SK-N-SH treated with all-trans-retinoic acid at 6 μM for 48 hours (cell line): ENCODE measurements at regions not wholly inside any gene's neighbourhood (a gene's known extent, or its start where the extent isn't known, plus 50 kb on each side); places are given as distances from the start of the nearest gene placed in this dataset.

Source experiments
- BACH2 ChIP-seq: fragments of 250-450 bp; sonication (Bioruptor Pico); IDR thresholded peaks from 2 replicates; pipeline ENCODE4 v1.9.0; 2021; ENCODE audit warnings: mild to moderate bottlenecking, borderline replicate concordance
- PATZ1 ChIP-seq: fragments of 250-450 bp; sonication (Bioruptor Pico); IDR thresholded peaks from 2 replicates; pipeline ENCODE4 v1.8.0; 2020; ENCODE audit warnings: mild to moderate bottlenecking, moderate library complexity, borderline replicate concordance
- PPARA ChIP-seq: fragments of 250-450 bp; sonication (Bioruptor Pico); IDR thresholded peaks from 2 replicates; pipeline ENCODE4 v1.5.0; 2020; ENCODE audit warnings: mild to moderate bottlenecking, borderline replicate concordance
- RARB ChIP-seq: fragments of 250-450 bp; sonication (Bioruptor Pico); IDR thresholded peaks from 2 replicates; pipeline ENCODE4 v1.8.0; 2021; ENCODE audit warnings: mild to moderate bottlenecking, moderate library complexity
- TF ChIP-seq, protein P1 (sequence below): fragments of 250-450 bp; sonication (Bioruptor Pico); IDR thresholded peaks from 2 replicates; pipeline ENCODE4 v1.8.0; 2021; ENCODE audit warnings: low read depth, mild to moderate bottlenecking, moderate library complexity, borderline replicate concordance

- TF ChIP-seq PATZ1 (no peak), BACH2 (no peak), PPARA (CRISPR knock-in tag) (no peak), RARB (CRISPR knock-in tag) (no peak)
- TF ChIP-seq, protein P1, sequence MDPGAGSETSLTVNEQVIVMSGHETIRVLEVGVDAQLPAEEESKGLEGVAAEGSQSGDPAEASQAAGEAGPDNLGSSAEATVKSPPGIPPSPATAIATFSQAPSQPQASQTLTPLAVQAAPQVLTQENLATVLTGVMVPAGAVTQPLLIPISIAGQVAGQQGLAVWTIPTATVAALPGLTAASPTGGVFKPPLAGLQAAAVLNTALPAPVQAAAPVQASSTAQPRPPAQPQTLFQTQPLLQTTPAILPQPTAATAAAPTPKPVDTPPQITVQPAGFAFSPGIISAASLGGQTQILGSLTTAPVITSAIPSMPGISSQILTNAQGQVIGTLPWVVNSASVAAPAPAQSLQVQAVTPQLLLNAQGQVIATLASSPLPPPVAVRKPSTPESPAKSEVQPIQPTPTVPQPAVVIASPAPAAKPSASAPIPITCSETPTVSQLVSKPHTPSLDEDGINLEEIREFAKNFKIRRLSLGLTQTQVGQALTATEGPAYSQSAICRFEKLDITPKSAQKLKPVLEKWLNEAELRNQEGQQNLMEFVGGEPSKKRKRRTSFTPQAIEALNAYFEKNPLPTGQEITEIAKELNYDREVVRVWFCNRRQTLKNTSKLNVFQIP (CRISPR knock-in tag), result no peak
Measured at GRCh38 chr12:30072824-30073223, 289.1 kb upstream of the TMTC1 start.
